GM18858 (cell line): ENCODE measurements at regions not wholly inside any gene's neighbourhood (a gene's known extent, or its start where the extent isn't known, plus 50 kb on each side); places are given as distances from the start of the nearest gene placed in this dataset.
"Not testable (repeated sequence)": the region's sequence is repeated elsewhere in the genome, so short reads cannot be mapped to it uniquely, and the experiment has no call there.

Experiments
- ATAC-seq: cut with Tn5 transposase; IDR thresholded peaks from one replicate; pipeline ENCODE4 v1.9.1; 2021; ENCODE audit not compliant: unreplicated experiment

GRCh38 chr2:138267161-138267901 lies 234.2 kb upstream of the SPOPL start:
- ATAC-seq: peak; percentile 87

GRCh38 chr2:138267902-138268254 lies 233.7 kb upstream of the SPOPL start:
- peak; percentile 20 for ATAC-seq

- no peak for ATAC-seq
Measured at GRCh38 chr2:138269765-138270164, 231.8 kb upstream of the SPOPL start.

GRCh38 chr2:138271467-138271866 lies 230.1 kb upstream of the SPOPL start:
- ATAC-seq: no peak

- no peak for ATAC-seq
Measured at GRCh38 chr2:138272524-138273195, 228.9 kb upstream of the SPOPL start.

- not testable (repeated sequence) for ATAC-seq
Measured at GRCh38 chr2:138273280-138273679, 228.3 kb upstream of the SPOPL start.

- ATAC-seq: no peak
Measured at GRCh38 chr2:138274421-138275291, 226.9 kb upstream of the SPOPL start.

GRCh38 chr2:138275292-138275690 lies 226.3 kb upstream of the SPOPL start:
- no peak for ATAC-seq

- ATAC-seq: no peak
Measured at GRCh38 chr2:138275881-138276280, 225.7 kb upstream of the SPOPL start.

- ATAC-seq: no peak
Measured at GRCh38 chr2:138276339-138276738, 225.2 kb upstream of the SPOPL start.

GRCh38 chr2:138277062-138277461 lies 224.5 kb upstream of the SPOPL start:
- ATAC-seq: no peak

GRCh38 chr2:138279871-138280270 lies 221.7 kb upstream of the SPOPL start:
- no peak for ATAC-seq

- no peak for ATAC-seq
Measured at GRCh38 chr2:138280999-138281695, 220.4 kb upstream of the SPOPL start.

GRCh38 chr2:138282014-138282672 lies 219.4 kb upstream of the SPOPL start:
- ATAC-seq: no peak

- no peak for ATAC-seq
Measured at GRCh38 chr2:138291805-138292204, 209.8 kb upstream of the SPOPL start.

- ATAC-seq: no peak
Measured at GRCh38 chr2:138293045-138293444, 208.5 kb upstream of the SPOPL start.

GRCh38 chr2:138293549-138293948 lies 208.0 kb upstream of the SPOPL start:
- ATAC-seq: no peak

- ATAC-seq: no peak
Measured at GRCh38 chr2:138294451-138294850, 207.1 kb upstream of the SPOPL start.

- ATAC-seq: no peak
Measured at GRCh38 chr2:138296365-138296764, 205.2 kb upstream of the SPOPL start.

- ATAC-seq: peak; percentile 71
Measured at GRCh38 chr2:138298120-138298814, 203.3 kb upstream of the SPOPL start.
